ENCODE measurements at regions not wholly inside any gene's neighbourhood (a gene's known extent, or its start where the extent isn't known, plus 50 kb on each side); places are given as distances from the start of the nearest gene placed in this dataset.

GRCh38 chr5:13316176-13316575 lies 628.3 kb downstream of the DNAH5 start:
- no peak overlapping the region for H3K4me2 ChIP-seq (ENCODE audit: low read length, poor library complexity, severe bottlenecking)
- no peak overlapping the region for H2BK15ac ChIP-seq (ENCODE audit: low read depth, poor library complexity, severe bottlenecking)
- H3K4me3 ChIP-seq (ENCODE audit: insufficient read depth in 1 of 2, low read depth in 1 of 2, low read length in 2 of 2): no peak overlapping the region
- no peaks in the 10 kb centered on the region for H3K27me3 ChIP-seq (ENCODE audit: control insufficient read depth in 1 of 2, insufficient read depth in 1 of 2, low read length in 2 of 2)
- no peaks in the 10 kb centered on the region for H3K79me1 ChIP-seq (replicated peaks; ENCODE audit: low read length, poor library complexity, severe bottlenecking)
- WGBS: 66% methylated on average over 2 of the region's 2 CpGs
- H3K27ac ChIP-seq (ENCODE audit: low read length, poor library complexity, severe bottlenecking): no peak overlapping the region
- H3K36me3 ChIP-seq (ENCODE audit: control insufficient read depth in 1 of 2, insufficient read depth in 2 of 2, low read depth in 1 of 2, low read length in 2 of 2): no peaks in the 10 kb centered on the region
- no peaks in the 10 kb centered on the region for H3K9me3 ChIP-seq (ENCODE audit: control insufficient read depth, low read length)
- no peak overlapping the region for H2BK120ac ChIP-seq (ENCODE audit: low read depth, low read length)
- H4K8ac ChIP-seq (ENCODE audit: low read length): no peak overlapping the region
- H3K9ac ChIP-seq (ENCODE audit: low read length): no peak overlapping the region
- no peak overlapping the region for H2AFZ ChIP-seq (ENCODE audit: low read depth, low read length)
- no peak overlapping the region for H3K14ac ChIP-seq (ENCODE audit: low read length in 2 of 2)
- no peak overlapping the region for H3K18ac ChIP-seq (ENCODE audit: low read depth in 1 of 2, low read length in 2 of 2)
- no peak overlapping the region for H3K23ac ChIP-seq (ENCODE audit: low read length in 2 of 2)
- H4K91ac ChIP-seq (ENCODE audit: low read length): no peak overlapping the region
- H2BK12ac ChIP-seq (ENCODE audit: low read length in 2 of 2): no peak overlapping the region
- H3K4me1 ChIP-seq (ENCODE audit: control insufficient read depth, insufficient read depth, low read depth, low read length): no peaks in the 10 kb centered on the region
- no peak overlapping the region for H2BK5ac ChIP-seq (ENCODE audit: low read depth, low read length, poor library complexity, severe bottlenecking)
- no peak for DNase-seq
- H2AK5ac ChIP-seq (ENCODE audit: low read length, severe bottlenecking): no peak overlapping the region
- H3K4ac ChIP-seq (ENCODE audit: low read depth in 1 of 2, low read length in 2 of 2): no peak overlapping the region

GRCh38 chr5:13307480-13307879 lies 637.0 kb downstream of the DNAH5 start:
- no peak overlapping the region for H3K18ac ChIP-seq (ENCODE audit: low read depth in 1 of 2, low read length in 2 of 2)
- no peak overlapping the region for H2BK5ac ChIP-seq (ENCODE audit: low read depth, low read length, poor library complexity, severe bottlenecking)
- H4K8ac ChIP-seq (ENCODE audit: low read length): no peak overlapping the region
- no peak overlapping the region for H2AK5ac ChIP-seq (ENCODE audit: low read length, severe bottlenecking)
- no peak overlapping the region for H3K4me3 ChIP-seq (ENCODE audit: insufficient read depth in 1 of 2, low read depth in 1 of 2, low read length in 2 of 2)
- H3K4me2 ChIP-seq (ENCODE audit: low read length, poor library complexity, severe bottlenecking): no peak overlapping the region
- no peaks in the 10 kb centered on the region for H3K9me3 ChIP-seq (ENCODE audit: control insufficient read depth, low read length)
- no peak overlapping the region for H2BK15ac ChIP-seq (ENCODE audit: low read depth, poor library complexity, severe bottlenecking)
- H2BK12ac ChIP-seq (ENCODE audit: low read length in 2 of 2): no peak overlapping the region
- H2AFZ ChIP-seq (ENCODE audit: low read depth, low read length): no peak overlapping the region
- H3K9ac ChIP-seq (ENCODE audit: low read length): no peak overlapping the region
- no peak overlapping the region for H3K23ac ChIP-seq (ENCODE audit: low read length in 2 of 2)
- no peak overlapping the region for H2BK120ac ChIP-seq (ENCODE audit: low read depth, low read length)
- no peak overlapping the region for H3K27ac ChIP-seq (ENCODE audit: low read length, poor library complexity, severe bottlenecking)
- DNase-seq: no peak
- no peaks in the 10 kb centered on the region for H3K27me3 ChIP-seq (ENCODE audit: control insufficient read depth in 1 of 2, insufficient read depth in 1 of 2, low read length in 2 of 2)
- H4K91ac ChIP-seq (ENCODE audit: low read length): no peak overlapping the region
- no peaks in the 10 kb centered on the region for H3K79me1 ChIP-seq (replicated peaks; ENCODE audit: low read length, poor library complexity, severe bottlenecking)
- H3K4ac ChIP-seq (ENCODE audit: low read depth in 1 of 2, low read length in 2 of 2): no peak overlapping the region
- no peak overlapping the region for H3K14ac ChIP-seq (ENCODE audit: low read length in 2 of 2)
- H3K36me3 ChIP-seq (ENCODE audit: control insufficient read depth in 1 of 2, insufficient read depth in 2 of 2, low read depth in 1 of 2, low read length in 2 of 2): no peaks in the 10 kb centered on the region
- no peaks in the 10 kb centered on the region for H3K4me1 ChIP-seq (ENCODE audit: control insufficient read depth, insufficient read depth, low read depth, low read length)

- no peak overlapping the region for H3K14ac ChIP-seq (ENCODE audit: low read length in 2 of 2)
- no peaks in the 10 kb centered on the region for H3K4me1 ChIP-seq (ENCODE audit: control insufficient read depth, insufficient read depth, low read depth, low read length)
- no peak overlapping the region for H3K9ac ChIP-seq (ENCODE audit: low read length)
Measured at GRCh38 chr5:13303445-13303844, 641.0 kb downstream of the DNAH5 start.

GRCh38 chr5:13278811-13279210 lies 665.7 kb downstream of the DNAH5 start:
- 42% methylated on average over 2 of the region's 2 CpGs for WGBS
- Histone ChIP-seq H4K8ac (ENCODE audit: low read length) (no peak overlapping the region), H3K27ac (ENCODE audit: low read length, poor library complexity, severe bottlenecking) (no peak overlapping the region), H2AFZ (ENCODE audit: low read depth, low read length) (no peak overlapping the region), H3K4ac (ENCODE audit: low read depth in 1 of 2, low read length in 2 of 2) (no peak overlapping the region), H2BK12ac (ENCODE audit: low read length in 2 of 2) (no peak overlapping the region), H3K9ac (ENCODE audit: low read length) (no peak overlapping the region), H3K36me3 (ENCODE audit: control insufficient read depth in 1 of 2, insufficient read depth in 2 of 2, low read depth in 1 of 2, low read length in 2 of 2) (no peaks in the 10 kb centered on the region), H3K4me2 (ENCODE audit: low read length, poor library complexity, severe bottlenecking) (no peak overlapping the region), H2BK5ac (ENCODE audit: low read depth, low read length, poor library complexity, severe bottlenecking) (no peak overlapping the region), H3K18ac (ENCODE audit: low read depth in 1 of 2, low read length in 2 of 2) (no peak overlapping the region), H2BK15ac (ENCODE audit: low read depth, poor library complexity, severe bottlenecking) (no peak overlapping the region), H3K4me3 (ENCODE audit: insufficient read depth in 1 of 2, low read depth in 1 of 2, low read length in 2 of 2) (no peak overlapping the region), H3K14ac (ENCODE audit: low read length in 2 of 2) (no peak overlapping the region), H2AK5ac (ENCODE audit: low read length, severe bottlenecking) (no peak overlapping the region), H3K4me1 (ENCODE audit: control insufficient read depth, insufficient read depth, low read depth, low read length) (no peaks in the 10 kb centered on the region), H3K79me1 (replicated peaks; ENCODE audit: low read length, poor library complexity, severe bottlenecking) (no peaks in the 10 kb centered on the region), H3K23ac (ENCODE audit: low read length in 2 of 2) (no peak overlapping the region), H2BK120ac (ENCODE audit: low read depth, low read length) (no peak overlapping the region), H4K91ac (ENCODE audit: low read length) (no peak overlapping the region), H3K27me3 (ENCODE audit: control insufficient read depth in 1 of 2, insufficient read depth in 1 of 2, low read length in 2 of 2) (no peaks in the 10 kb centered on the region), H3K9me3 (ENCODE audit: control insufficient read depth, low read length) (peaks cover 4% of the 10 kb centered on the region)
- no peak for DNase-seq

More at GRCh38 chr5:13303445-13303844, 641.0 kb downstream of the DNAH5 start:
- Histone ChIP-seq H3K18ac (ENCODE audit: low read depth in 1 of 2, low read length in 2 of 2) (no peak overlapping the region), H3K27me3 (ENCODE audit: control insufficient read depth in 1 of 2, insufficient read depth in 1 of 2, low read length in 2 of 2) (no peaks in the 10 kb centered on the region), H3K4ac (ENCODE audit: low read depth in 1 of 2, low read length in 2 of 2) (no peak overlapping the region), H4K91ac (ENCODE audit: low read length) (no peak overlapping the region), H2BK12ac (ENCODE audit: low read length in 2 of 2) (no peak overlapping the region), H2AFZ (ENCODE audit: low read depth, low read length) (no peak overlapping the region), H3K27ac (ENCODE audit: low read length, poor library complexity, severe bottlenecking) (no peak overlapping the region), H2BK120ac (ENCODE audit: low read depth, low read length) (no peak overlapping the region), H3K9me3 (ENCODE audit: control insufficient read depth, low read length) (no peaks in the 10 kb centered on the region), H3K79me1 (replicated peaks; ENCODE audit: low read length, poor library complexity, severe bottlenecking) (no peaks in the 10 kb centered on the region), H3K4me2 (ENCODE audit: low read length, poor library complexity, severe bottlenecking) (no peak overlapping the region), H4K8ac (ENCODE audit: low read length) (no peak overlapping the region), H3K4me3 (ENCODE audit: insufficient read depth in 1 of 2, low read depth in 1 of 2, low read length in 2 of 2) (no peak overlapping the region), H2BK15ac (ENCODE audit: low read depth, poor library complexity, severe bottlenecking) (no peak overlapping the region), H3K36me3 (ENCODE audit: control insufficient read depth in 1 of 2, insufficient read depth in 2 of 2, low read depth in 1 of 2, low read length in 2 of 2) (no peaks in the 10 kb centered on the region), H2AK5ac (ENCODE audit: low read length, severe bottlenecking) (no peak overlapping the region), H2BK5ac (ENCODE audit: low read depth, low read length, poor library complexity, severe bottlenecking) (no peak overlapping the region), H3K23ac (ENCODE audit: low read length in 2 of 2) (no peak overlapping the region)
- DNase-seq: no peak

Measured in mesenchymal stem cell (in vitro differentiated cells and primary cell).